Testis (tissue), 2 donors: ENCODE measurements at regions not wholly inside any gene's neighbourhood (a gene's known extent, or its start where the extent isn't known, plus 50 kb on each side); places are given as distances from the start of the nearest gene placed in this dataset.

Experiments used
- DNase-seq: peaks from one replicate; pipeline ENCODE4 v3.0.0-alpha.2; 2019
- H3K27ac ChIP-seq, 2 donors: fragments of 200-600 bp; sonication (generic); one replicate each; pipeline ENCODE4 v1.5.1; 2019
- H3K27me3 ChIP-seq: fragments of 200-600 bp; sonication (generic); one replicate; pipeline ENCODE4 v1.5.1; 2019
- H3K36me3 ChIP-seq: fragments of 200-600 bp; sonication (generic); one replicate; pipeline ENCODE4 v1.5.1; 2017; ENCODE audit warnings: low read depth; ENCODE audit errors: missing control alignments
- H3K4me1 ChIP-seq: fragments of 200-600 bp; sonication (generic); one replicate; pipeline ENCODE4 v1.5.1; 2019
- H3K4me3 ChIP-seq, 2 donors: fragments of 200-600 bp; sonication (generic); one replicate each; pipeline ENCODE4 v1.5.1; 2017 to 2019
- H3K9me3 ChIP-seq: fragments of 200-600 bp; sonication (generic); one replicate; pipeline ENCODE4 v1.5.1; 2017
- CTCF ChIP-seq, 3 experiments: fragments of 450-650 bp in 2 of 3; fragments of 200-600 bp in 1 of 3; sonication (generic) in 1 of 3; IDR thresholded peaks; one replicate each; pipeline ENCODE4 v1.5.1; 2016 to 2019; ENCODE audit warnings: antibody characterized with exemption in 3 of 3, mild to moderate bottlenecking in 2 of 3, moderate library complexity in 1 of 3
- POLR2A ChIP-seq: fragments of 450-650 bp; IDR thresholded peaks from one replicate; pipeline ENCODE4 v1.6.1; 2017; ENCODE audit warnings: antibody characterized with exemption, mild to moderate bottlenecking, moderate library complexity
- WGBS, 2 donors: methylation state at CpG; one replicate each; pipeline ENCODE4 v1.1.5; 2018; 5-methylcytosine and 5-hydroxymethylcytosine counted together
- intact Hi-C: fragments of 100-400 bp; cut with DNase I; formaldehyde crosslinking; loops from one replicate; pipeline ENCODE4 v1.15.1; 2023; ENCODE audit warnings: low total_unique reads

- intact Hi-C loops: no loop called here
- TF ChIP-seq POLR2A (no peak), CTCF (IDR thresholded peaks at IDR 0.05) (no peak)
- H3K9me3 ChIP-seq: no peaks in the 10 kb centered on the region
- H3K27me3 ChIP-seq: no peaks in the 10 kb centered on the region
- no peak for DNase-seq
- H3K4me3 ChIP-seq: no peak overlapping the region
- WGBS, 2 donors: 92 to 100% methylated on average over 2 of the region's 2 CpGs
- H3K4me1 ChIP-seq: peaks cover 4% of the 10 kb centered on the region
- H3K27ac ChIP-seq: no peak overlapping the region
- H3K36me3 ChIP-seq: no peaks in the 10 kb centered on the region
Observed at GRCh38 chr12:116353958-116354357, 76.5 kb upstream of the MED13L start.

- intact Hi-C loops: no loop called here
- no peaks in the 10 kb centered on the region for H3K9me3 ChIP-seq
- 91 to 98% methylated on average over 5 of the region's 5 CpGs for WGBS, 2 donors
- no peaks in the 10 kb centered on the region for H3K27me3 ChIP-seq
- peaks cover 9% of the 10 kb centered on the region for H3K4me1 ChIP-seq
- DNase-seq: no peak
- H3K27ac ChIP-seq: no peak overlapping the region
- no peak overlapping the region for H3K4me3 ChIP-seq
- no peak for TF ChIP-seq CTCF (IDR thresholded peaks at IDR 0.05)
- TF ChIP-seq POLR2A: no peak
- H3K36me3 ChIP-seq: no peaks in the 10 kb centered on the region
Observed at GRCh38 chr12:116354534-116354933, 77.0 kb upstream of the MED13L start.

- WGBS, 2 donors: 80 to 81% methylated on average over 14 to 15 of the region's 15 CpGs
- TF ChIP-seq CTCF (IDR thresholded peaks at IDR 0.05): no peak
- no peak for TF ChIP-seq POLR2A
- no peak overlapping the region for H3K27ac ChIP-seq
- no peak overlapping the region for H3K4me3 ChIP-seq
- H3K4me1 ChIP-seq: peaks cover 13% of the 10 kb centered on the region
- intact Hi-C loops: no loop called here
- no peaks in the 10 kb centered on the region for H3K27me3 ChIP-seq
- H3K9me3 ChIP-seq: no peaks in the 10 kb centered on the region
- no peaks in the 10 kb centered on the region for H3K36me3 ChIP-seq
- DNase-seq: no peak
Observed at GRCh38 chr12:116354950-116355783, 77.7 kb upstream of the MED13L start.

- Histone ChIP-seq H3K36me3 (no peaks in the 10 kb centered on the region), H3K9me3 (no peaks in the 10 kb centered on the region), H3K4me3 (peak overlapping the region; percentile 24 to 32), H3K27ac (peak overlapping the region; percentile 32 to 82), H3K27me3 (no peaks in the 10 kb centered on the region), H3K4me1 (peaks cover 13% of the 10 kb centered on the region)
- 8 to 18% methylated on average over 3 of the region's 3 CpGs for WGBS, 2 donors
- TF ChIP-seq CTCF (IDR thresholded peaks at IDR 0.05) (no peak), POLR2A (no peak)
- intact Hi-C loops: no loop called here
- DNase-seq: no peak
Observed at GRCh38 chr12:116358536-116358892, 81.0 kb upstream of the MED13L start.
